GM18498 (cell line): ENCODE measurements at regions not wholly inside any gene's neighbourhood (a gene's known extent, or its start where the extent isn't known, plus 50 kb on each side); places are given as distances from the start of the nearest gene placed in this dataset.
"Not testable (repeated sequence)": the region's sequence is repeated elsewhere in the genome, so short reads cannot be mapped to it uniquely, and the experiment has no call there.

Source experiments
- ATAC-seq: cut with Tn5 transposase; IDR thresholded peaks from one replicate; pipeline ENCODE4 v1.9.1; 2021; ENCODE audit warnings: mild to moderate bottlenecking, moderate library complexity; ENCODE audit not compliant: unreplicated experiment

DNA sequence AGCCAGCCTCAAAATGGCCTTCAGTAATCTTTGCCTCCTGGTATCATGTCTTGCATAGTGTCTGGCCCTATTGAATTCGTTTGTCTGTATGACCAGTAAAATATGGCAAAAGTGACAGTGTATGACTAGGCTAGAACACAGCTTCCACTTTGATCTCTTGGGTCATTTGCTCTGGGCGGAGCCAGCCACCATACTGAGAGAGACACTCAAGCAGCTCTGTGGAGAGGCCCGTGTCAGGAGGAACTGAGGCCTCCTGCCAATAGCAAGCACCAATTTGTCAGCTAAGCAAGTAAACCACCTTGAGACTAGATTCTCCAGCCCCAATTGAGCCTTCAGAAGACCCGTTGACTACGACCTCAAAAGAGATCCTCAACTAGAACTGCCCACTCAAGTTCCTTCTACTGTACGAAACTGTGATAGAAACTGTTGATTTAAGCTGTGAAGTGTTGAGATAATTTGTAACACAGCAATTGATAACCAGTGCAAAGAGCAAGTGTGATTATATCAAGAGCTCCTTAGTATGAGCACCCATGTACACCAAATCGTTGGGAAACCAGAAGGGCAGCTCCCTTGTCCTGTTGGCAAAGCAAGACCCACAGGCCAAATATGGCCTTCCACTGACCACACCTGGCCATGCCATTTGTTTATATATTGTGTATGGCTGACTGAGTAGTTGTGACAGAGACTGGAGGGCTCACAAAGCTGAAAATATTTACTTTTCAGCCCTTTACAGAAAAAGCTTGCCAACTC lies 52.7 kb upstream of the SERBP1 start:
- no peak for ATAC-seq

DNA sequence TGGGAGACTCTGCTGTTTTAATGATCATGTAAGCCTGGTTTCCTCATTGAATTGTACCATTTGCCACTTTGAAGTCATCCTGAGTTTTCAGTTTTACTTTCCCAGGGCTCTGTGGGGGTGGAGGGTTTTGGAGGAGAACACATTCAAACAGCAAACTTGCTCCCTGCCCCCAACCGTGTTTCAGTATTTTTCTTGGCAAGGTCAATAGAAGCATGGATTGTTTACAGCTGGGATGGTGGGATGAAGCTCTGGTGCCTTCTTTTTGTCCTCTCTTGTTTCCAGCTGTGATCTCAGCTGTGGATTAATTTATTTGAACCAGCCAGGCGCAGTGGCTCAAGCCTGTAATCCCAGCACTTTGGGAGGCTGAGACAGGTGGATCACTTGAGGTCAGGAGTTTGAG lies 54.3 kb upstream of the SERBP1 start:
- ATAC-seq, result no peak

DNA sequence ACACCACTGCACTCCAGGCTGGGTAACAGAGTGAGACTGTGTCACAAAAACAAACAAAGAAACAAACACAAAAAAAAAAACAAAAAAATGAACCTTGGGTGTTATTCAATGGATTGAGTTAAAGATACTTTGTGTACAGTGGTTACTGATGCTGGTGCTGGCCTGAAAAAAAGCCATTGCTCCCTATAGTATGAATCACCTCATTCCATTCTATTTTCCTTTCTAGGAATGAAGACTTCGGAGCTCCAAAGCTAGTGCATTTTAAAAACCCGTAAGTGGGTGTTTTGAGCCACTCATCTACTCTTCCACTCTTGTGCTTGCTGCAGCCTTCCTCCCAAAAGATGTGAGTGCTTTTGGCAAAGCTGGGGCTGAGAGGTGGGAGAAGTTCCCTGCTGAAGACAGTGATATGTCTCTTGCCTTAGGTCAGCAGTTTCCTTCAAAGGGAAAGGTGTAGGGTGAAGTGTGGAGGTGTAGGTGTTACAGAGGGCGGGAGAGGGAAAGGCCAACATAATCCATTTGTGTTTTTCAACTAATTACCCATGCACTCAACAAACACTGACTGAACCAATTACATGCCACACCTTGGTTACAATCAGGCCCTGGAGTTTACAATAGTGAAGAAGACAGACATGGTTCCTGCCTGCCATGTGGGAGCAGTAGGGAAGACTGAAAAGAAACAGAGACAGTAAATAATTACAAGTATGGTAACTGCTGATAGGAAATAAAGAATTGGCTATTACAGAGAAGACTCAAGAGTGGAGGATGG lies 55.0 kb upstream of the SERBP1 start:
- no peak for ATAC-seq

DNA sequence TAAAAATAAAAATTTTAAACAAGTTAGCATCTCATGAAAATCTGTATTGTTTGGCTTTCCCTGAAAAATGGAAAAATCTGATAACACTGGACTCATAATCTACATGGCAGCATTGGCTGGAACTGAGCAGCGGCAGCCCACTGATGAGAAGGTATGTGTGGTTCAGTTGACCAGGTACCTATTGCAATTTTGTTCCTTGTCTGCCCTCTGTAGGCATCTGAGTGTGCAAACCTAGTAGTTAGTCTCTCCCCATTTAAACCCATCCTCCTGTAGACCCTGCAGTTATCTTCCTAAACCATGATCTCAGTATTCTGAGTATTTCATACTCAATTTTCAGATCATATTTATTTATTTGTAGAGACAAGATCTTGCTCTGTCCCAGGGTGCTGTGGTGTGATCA lies 59.4 kb upstream of the SERBP1 start:
- ATAC-seq, result peak; percentile 67

DNA sequence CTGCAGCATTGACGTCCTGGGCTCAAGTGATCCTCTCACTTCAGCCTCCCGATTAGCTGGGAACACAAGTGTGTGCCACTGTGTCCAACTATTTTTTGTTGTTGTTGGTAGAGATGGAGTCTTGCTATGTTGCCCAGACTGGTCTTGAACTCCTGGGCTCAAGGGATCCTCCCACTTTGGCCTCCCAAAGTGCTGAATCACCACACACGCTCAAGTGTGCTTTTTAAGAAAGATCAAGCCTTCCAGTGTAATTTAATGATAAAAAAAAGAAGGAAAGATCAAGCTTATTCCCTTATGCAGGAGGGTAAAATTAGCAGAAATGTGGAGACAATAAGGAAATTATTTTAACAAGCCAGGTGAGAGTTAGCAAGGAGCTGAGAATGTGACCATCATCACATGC lies 61.1 kb upstream of the SERBP1 start:
- no peak for ATAC-seq

DNA sequence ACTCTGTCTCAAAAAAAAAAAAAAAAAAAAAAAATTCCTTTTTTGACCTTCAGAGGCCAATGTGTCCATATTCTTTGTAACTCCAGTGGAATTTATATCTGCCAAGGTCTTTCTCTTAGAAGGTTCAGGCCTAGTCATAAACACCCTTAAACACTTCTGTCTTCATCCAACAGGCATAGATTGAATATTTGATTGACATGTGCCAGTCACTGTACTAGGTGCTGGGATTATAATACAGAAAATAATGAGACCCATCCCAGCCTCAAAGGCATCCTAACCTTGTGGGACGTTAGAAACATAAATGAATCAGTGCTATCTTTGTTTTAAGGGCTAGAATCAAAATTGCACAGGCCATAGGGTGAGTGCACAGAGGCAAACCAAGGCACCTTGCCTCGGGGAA lies 62.9 kb upstream of the SERBP1 start:
- no peak for ATAC-seq

DNA sequence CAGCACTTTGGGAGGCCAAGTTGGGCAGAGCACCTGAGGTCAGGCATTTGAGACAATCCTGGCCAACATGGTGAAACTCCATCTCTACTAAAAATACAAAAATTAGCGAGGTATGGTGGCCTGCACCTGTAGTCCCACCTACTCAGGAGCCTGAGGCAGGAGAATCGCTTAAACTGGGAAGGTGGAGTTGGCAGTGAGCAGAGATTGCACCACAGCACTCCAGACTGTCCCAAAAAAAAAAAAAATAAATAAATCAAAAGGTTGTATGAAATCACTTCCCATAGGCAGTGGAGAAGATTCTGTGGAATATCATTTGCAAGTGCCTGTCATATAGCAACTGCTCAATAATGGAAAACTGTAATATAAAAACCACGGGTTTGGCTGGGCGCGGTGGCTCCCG lies 65.1 kb upstream of the SERBP1 start:
- ATAC-seq, result no peak

DNA sequence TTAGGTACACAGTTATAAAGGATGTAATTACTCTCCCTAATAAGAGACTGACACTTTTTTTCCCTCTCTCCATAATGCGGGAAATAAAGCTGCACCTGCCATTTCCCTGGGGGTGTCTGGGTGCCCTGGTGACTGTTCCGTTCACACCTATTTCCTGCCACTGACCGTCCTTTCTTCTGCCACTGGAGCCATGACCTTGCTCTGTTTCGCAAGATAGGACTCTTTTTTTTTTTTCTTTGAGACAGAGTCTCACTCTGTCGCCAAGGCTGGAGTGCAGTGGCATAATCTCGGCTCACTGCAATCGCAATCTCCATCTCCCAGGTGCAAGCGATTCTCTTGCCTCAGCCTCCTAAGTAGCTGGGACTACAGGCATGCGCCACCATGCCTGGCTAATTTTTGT lies 66.1 kb upstream of the SERBP1 start:
- ATAC-seq, result no peak

DNA sequence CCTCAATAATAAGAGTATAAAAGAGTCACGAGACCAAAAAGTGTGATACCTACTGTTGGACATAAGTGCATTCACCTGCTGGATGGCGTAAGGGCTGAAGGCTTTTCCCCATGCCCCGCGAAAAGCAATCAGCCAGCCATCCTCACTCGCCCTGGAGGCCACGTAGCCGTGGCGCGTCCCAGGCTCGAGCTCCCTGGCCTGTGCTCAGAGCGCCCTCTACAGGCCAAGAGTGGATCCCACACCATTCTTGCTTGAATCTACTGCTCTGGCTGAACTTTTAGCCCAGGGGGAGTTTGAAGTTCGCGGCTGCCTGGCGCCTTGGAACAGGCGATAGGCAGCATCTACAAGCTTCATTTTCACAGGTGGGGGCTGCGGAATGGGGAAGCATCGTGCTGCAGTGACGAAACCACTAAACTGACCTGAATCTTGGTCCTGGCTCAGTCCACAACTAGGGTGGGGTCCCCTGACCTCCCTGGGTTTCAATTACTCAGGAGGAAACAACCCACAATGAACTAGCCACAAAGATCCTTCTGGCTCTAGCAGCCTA lies 70.3 kb upstream of the SERBP1 start:
- ATAC-seq, result peak; percentile 98

DNA sequence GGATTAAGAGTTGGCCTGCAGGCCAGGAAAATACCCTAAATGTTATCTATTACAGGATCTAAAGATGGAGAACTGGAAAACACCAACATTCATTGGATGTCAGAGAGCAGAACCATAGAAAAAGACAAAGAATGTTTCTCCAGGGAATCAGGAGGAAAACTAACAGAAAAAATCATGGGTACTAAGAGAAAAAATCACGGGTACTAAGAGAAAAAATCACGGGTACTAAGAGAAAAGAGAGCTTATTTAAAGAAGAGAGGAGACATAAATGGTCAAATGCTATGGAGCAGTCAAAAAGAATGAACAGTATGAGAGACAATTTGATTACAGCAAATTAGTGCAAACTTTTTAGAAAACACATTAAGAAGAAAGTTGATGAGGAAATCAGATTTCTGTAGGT lies 73.8 kb upstream of the SERBP1 start:
- no peak for ATAC-seq

DNA sequence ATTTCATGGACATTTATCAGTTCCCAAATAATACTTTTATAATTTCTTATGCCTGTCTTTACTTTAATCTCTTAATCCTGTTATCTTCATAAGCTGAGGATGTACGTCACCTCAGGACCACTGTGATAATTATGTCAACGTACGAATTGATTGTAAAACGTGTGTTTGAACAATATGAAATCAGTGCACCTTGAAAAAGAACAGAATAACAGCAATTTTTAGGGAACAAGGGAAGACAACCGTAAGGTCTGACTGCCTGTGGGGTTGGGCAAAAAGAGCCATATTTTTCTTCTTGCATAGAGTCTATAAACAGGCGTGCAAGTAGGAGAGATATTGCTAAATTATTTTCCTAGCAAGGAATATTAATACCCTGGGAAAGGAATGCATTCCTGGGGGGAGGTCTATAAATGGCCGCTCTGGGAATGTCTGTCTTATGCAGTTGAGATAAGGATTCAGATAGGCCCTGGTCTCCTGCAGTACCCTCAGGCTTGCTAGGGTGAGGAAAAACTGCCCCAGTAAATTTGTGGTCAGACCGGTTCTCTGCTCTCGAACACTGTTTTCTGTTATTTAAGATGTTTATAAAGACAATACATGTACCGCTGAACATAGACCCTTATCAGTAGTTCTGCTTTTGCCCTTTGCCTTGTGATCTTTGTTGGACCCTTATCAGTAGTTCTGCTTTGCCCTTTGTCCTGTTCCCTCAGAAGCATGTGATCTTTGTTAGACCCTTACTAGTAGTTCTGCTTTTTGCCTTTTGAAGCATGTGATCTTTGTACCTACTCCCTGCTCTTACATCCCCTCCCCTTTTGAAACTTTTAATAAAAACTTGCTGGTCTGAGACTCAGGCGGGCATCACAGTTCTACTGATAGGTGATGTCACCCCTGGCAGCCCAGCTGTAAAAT lies 83.4 kb upstream of the SERBP1 start:
- not testable (repeated sequence) for ATAC-seq

DNA sequence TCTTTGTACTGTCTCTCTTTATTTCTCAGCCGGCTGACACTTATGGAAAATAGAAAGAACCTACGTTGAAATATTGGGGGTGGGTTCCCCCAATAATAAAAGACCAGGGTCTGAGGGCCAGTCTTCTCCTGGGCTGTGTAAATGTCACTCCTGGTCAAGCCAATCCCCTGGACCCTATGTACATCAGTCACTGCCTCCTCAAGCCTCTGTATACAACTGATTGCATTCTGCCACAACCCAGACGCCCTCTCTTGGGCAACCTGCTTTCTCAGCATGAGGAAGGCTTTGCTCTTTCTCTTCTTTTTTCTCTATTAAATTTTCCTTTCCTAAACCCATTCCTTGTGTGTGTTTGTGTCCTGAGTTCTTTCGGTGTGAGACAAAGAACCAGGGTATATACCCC lies 84.1 kb upstream of the SERBP1 start:
- ATAC-seq, result no peak

DNA sequence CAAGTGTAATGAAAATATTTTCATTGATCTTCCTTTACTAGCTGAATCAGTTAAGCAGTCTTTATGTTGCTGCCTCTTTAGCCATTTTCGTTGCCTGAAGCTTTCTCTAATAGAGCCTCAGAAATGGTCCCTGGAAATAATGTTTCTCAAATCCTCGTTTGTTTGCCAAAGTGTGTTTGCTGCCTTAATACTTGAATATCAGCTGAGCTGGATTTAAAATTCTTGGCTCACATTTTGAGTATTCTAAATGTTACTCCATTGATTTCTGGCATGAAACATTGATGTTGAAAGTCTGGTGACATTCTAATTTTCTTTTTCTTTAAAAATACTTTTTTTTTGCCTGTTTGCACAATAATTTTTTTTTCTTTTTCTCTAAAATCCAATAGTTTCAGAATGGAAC lies 84.6 kb upstream of the SERBP1 start:
- ATAC-seq, result no peak

DNA sequence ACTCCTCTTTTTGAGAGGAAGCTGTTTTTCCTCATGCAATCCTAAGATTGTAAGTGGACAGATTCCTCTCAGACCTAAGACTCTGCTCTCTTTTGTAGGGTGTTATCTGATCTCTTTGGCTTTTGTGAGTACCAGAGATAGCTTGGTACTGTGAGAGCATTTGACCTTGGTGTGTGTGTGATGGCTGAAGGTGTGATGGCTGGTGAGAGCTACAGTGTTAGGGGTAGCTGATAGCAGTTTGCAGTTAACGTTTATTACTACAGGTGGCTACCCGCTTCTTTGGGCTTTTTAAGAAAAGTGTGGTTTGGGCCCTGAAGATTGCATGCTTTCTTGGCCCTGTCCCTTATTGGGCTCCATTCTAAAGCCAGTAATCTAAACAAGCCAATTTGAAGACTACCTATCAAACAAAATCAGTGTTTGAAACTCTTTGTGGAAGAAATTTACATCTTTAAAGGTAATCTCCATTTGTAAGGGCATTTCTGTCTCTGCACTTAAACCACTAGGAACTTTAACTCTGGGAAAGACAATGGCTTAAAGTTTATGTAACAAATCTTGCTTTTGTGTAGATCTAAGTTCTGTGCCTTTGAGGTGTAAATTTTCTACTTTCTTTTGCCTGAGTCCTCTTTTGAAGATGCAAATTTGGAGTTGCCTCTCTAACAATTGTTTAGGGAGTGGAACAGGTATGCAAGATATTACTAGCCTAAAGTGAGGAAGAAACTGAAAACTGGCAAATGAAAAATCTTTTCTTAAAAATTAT lies 85.3 kb upstream of the SERBP1 start:
- no peak for ATAC-seq

DNA sequence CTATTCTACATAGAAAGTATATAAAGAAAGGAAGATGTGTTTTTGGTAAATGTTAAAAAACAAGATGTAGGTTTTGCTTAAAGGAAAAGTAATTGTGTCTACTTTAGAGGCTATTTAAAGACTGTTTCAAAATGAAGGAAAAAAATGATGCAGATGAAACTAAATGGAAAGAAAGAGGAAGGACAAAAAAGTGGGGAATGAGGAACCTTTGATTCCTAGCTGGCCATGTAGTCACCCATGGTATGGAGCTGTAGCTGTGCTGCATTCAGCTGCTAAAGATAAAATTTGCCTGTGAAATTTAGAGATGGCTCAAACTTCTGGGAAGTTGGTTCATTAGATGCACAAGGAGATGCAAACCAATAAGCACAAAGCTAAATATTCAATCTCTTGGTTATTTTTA lies 86.8 kb upstream of the SERBP1 start:
- no peak for ATAC-seq

DNA sequence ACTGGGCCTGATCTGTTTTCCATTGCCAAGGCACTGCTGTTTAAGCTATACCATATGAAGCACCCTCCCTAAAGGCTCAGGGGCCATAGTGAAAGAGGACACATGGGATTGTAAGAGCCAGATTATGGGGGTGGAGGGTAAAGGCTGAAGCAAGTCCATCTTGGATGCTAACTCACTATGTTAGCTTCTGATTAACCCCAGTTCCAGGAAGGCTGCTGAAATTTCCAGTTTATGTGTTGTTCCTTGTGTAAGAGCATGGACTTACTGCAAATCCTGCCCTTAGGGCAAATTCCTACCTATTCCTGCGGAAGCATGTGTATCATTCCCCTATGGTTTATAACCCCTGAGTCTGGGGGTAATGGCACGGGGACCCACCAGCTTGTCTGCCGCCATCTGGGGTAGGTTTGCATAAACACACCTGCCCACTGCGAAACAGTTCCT lies 91.8 kb upstream of the SERBP1 start:
- ATAC-seq, result no peak

DNA sequence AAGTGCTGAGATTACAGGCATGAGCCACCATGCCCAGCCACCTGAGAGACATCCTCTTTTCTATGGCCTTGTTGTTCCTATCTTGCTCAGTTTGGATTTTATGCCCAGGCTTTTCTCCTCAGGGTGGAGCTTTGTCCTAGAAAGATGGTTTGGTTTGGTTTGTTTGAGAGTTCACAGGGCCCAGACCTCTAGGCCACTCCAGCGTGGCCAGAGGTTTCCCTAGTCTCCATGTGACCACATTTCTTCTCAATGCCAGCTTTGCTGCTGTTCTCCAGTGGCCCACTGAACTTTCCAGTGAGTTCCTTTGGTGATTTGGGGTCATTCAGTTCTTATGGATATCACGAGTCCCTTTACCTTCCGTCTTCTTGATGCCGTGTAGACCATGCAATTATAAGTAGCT lies 92.6 kb upstream of the SERBP1 start:
- no peak for ATAC-seq

DNA sequence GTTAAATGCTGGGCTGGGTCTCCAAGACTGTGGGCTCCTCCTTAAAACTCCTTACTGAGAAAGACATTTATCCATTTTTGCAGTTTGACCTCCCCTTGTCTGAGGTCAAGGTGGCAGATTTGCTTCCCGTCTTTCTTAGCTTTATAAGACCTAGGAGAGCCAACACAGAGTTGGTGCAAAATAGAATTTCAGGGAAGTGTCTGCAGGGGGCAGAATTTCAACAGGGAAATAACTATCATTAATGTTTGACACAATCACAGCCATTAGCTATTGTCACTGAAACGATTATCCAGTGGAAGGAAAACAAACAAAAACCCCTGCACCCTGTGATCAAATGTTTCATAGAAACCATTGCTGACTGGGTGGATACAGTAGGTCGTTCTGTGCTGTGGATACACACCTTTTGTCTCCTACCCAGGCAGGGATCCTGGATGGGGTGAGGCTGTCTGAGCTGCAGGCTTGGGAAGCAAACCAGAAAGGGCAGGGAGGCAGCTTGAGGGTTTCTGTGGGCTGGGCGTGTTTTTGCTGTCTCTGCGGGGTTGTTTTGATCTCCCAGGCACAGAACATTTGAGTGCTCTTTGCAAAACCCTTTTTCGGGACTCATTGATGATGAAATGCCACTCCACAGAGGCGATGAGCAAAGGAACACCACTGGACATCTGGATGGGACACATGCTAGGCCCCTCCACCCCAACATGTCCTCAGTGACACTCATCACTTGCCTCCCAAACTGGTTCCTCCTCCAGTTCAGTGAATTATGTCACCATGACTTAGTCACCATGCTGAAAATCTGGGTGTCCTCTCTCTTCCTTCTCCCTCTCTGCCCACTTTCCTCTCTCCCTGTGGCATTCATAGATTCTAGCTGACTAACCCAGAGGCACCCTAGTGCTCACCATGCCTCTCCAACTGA lies 94.2 kb upstream of the SERBP1 start:
- no peak for ATAC-seq

DNA sequence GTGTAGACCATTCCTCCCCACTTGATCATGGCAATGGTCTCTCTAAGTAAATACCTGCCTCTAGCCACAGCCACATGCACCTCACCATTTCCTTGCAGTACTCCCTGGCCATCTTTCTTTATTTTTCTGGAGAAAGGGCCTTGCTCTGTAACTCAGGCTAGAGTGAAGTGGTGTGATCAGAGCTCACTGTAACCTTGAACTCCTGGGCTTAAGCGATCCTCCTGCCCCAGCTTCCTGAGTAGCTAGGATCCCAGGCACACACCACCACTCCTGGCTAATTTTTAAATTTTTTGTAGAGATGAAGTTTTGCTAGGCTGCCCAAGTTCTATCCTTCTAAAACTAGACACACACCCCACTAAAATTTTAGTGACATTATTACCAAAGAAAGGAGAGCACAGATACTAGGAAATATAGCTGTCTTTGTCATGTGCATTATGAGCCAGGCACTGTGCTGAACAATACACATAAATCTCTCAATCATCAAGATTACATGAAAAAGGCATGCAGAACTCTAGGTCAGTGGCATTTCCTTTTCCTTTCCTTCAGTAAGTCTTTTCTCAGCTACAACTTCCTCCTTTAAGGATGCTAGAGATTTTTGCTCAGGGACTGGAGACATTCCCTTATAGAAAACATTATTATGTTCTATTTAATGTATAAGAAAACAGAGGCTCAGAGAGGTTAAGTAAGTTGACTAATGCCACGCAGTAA lies 95.0 kb upstream of the SERBP1 start:
- no peak for ATAC-seq
